ENCODE measurements at regions not wholly inside any gene's neighbourhood (a gene's known extent, or its start where the extent isn't known, plus 50 kb on each side); places are given as distances from the start of the nearest gene placed in this dataset.

- H3K9me3 ChIP-seq = no peaks in the 10 kb centered on the region
- H3K27ac ChIP-seq = no peak overlapping the region
- H3K4me3 ChIP-seq = no peak overlapping the region
- TF ChIP-seq POLR2AphosphoS5 (IDR thresholded peaks at IDR 0.05) = no peak
- TF ChIP-seq, protein P1, sequence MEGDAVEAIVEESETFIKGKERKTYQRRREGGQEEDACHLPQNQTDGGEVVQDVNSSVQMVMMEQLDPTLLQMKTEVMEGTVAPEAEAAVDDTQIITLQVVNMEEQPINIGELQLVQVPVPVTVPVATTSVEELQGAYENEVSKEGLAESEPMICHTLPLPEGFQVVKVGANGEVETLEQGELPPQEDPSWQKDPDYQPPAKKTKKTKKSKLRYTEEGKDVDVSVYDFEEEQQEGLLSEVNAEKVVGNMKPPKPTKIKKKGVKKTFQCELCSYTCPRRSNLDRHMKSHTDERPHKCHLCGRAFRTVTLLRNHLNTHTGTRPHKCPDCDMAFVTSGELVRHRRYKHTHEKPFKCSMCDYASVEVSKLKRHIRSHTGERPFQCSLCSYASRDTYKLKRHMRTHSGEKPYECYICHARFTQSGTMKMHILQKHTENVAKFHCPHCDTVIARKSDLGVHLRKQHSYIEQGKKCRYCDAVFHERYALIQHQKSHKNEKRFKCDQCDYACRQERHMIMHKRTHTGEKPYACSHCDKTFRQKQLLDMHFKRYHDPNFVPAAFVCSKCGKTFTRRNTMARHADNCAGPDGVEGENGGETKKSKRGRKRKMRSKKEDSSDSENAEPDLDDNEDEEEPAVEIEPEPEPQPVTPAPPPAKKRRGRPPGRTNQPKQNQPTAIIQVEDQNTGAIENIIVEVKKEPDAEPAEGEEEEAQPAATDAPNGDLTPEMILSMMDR (IDR thresholded peaks at IDR 0.05 in 8 of 11, conservative IDR thresholded peaks at IDR 0.05 in 3 of 11) = no peak
- no peak for TF ChIP-seq POLR2A (IDR thresholded peaks at IDR 0.05)
- intact Hi-C loops (cut with DNase I; ENCODE audit: low total_unique reads) = no loop called here
- no peak for DNase-seq
- H3K4me1 ChIP-seq = no peaks in the 10 kb centered on the region
- H3K27me3 ChIP-seq (replicated peaks in 1 of 7) = no peaks in the 10 kb centered on the region
- no peaks in the 10 kb centered on the region for H3K36me3 ChIP-seq
Observed at GRCh38 chr6:21708320-21708580, 114.7 kb downstream of the SOX4 start.

GRCh38 chr6:21710216-21710615, 116.7 kb downstream of the SOX4 start:
- no peaks in the 10 kb centered on the region for H3K27me3 ChIP-seq (replicated peaks in 1 of 7)
- no peaks in the 10 kb centered on the region for H3K9me3 ChIP-seq
- H3K36me3 ChIP-seq = no peaks in the 10 kb centered on the region
- H3K4me3 ChIP-seq = no peak overlapping the region
- intact Hi-C loops (cut with DNase I; ENCODE audit: low total_unique reads) = no loop called here
- no peaks in the 10 kb centered on the region for H3K4me1 ChIP-seq
- WGBS, 5 donors = 41 to 60% (median 48%) methylated on average over 1 of the region's 1 CpG
- no peak overlapping the region for H3K27ac ChIP-seq
- DNase-seq = no peak
- TF ChIP-seq, protein P1 (IDR thresholded peaks at IDR 0.05 in 8 of 11, conservative IDR thresholded peaks at IDR 0.05 in 3 of 11) = no peak
- no peak for TF ChIP-seq POLR2AphosphoS5 (IDR thresholded peaks at IDR 0.05)
- no peak for TF ChIP-seq POLR2A (IDR thresholded peaks at IDR 0.05)

DNA sequence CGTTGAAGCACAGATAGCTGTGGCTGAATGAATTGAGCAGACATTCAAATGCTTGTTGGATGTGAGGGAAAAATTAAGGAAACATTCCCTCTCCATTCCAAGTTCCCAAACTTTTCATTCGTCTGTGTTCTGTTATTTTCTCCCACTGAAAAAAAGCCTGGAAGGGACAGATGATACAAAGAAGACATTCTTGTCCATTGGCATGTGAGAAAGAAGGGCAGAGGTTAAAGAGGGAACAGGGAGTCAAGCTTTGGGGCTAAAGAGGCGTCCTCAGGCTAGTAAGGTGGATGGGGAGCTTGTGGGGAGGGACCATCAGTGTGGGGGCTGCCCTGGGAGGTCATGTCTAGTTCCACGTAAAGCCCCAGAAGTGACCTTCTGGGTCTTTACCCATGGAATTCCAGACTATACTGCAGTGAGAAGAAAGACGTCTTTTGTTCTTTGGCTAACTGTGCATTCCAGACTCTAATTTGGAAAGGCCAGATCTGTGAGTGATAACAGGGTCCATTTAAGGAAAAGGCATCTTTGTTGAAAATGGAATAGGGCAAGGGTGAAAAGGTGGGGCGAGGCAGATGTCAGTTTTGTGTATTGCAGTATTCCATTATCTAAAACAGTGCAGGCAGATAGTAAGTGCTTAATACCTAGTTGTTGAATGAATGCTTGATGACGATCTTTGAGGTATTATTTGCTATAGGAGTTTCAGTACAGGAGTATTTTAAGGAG, 117.5 kb downstream of the SOX4 start:
- TF ChIP-seq, protein P1 (IDR thresholded peaks at IDR 0.05 in 8 of 11, conservative IDR thresholded peaks at IDR 0.05 in 3 of 11) = no peak
- Histone ChIP-seq H3K4me3 (no peak overlapping the region), H3K27ac (no peak overlapping the region), H3K4me1 (no peaks in the 10 kb centered on the region), H3K27me3 (replicated peaks in 1 of 7) (no peaks in the 10 kb centered on the region), H3K36me3 (no peaks in the 10 kb centered on the region), H3K9me3 (no peaks in the 10 kb centered on the region)
- DNase-seq = no peak
- intact Hi-C loops (cut with DNase I; ENCODE audit: low total_unique reads) = no loop called here
- WGBS, 5 donors = 66 to 80% (median 76%) methylated on average over 7 of the region's 7 CpGs

DNA sequence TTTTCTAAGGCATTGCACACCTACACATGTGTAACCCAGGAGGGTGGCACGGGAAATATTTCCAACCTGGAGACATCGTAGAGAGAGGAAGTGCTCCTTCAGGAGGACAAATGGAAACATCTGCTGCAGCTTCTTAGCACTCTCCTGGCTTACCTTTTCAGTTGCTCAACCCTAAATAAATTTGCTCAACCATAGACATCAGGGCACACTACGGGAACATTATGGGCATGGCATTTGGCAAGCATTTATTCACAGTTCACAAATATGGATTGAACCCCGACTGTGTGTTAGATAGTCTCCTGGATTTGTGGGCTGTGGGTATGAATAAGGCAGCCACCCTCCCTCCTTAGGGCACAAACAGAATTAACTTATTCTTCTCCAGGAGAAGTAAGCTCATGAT, 118.7 kb downstream of the SOX4 start:
- DNase-seq = no peak
- no peaks in the 10 kb centered on the region for H3K27me3 ChIP-seq (replicated peaks in 1 of 7)
- H3K4me3 ChIP-seq = no peak overlapping the region
- H3K36me3 ChIP-seq = no peaks in the 10 kb centered on the region
- no peaks in the 10 kb centered on the region for H3K9me3 ChIP-seq
- 72 to 91% (median 81%) methylated on average over 3 to 4 of the region's 4 CpGs for WGBS, 5 donors
- no peak for TF ChIP-seq POLR2A (IDR thresholded peaks at IDR 0.05)
- TF ChIP-seq, protein P1 (IDR thresholded peaks at IDR 0.05 in 8 of 11, conservative IDR thresholded peaks at IDR 0.05 in 3 of 11) = no peak
- TF ChIP-seq POLR2AphosphoS5 (IDR thresholded peaks at IDR 0.05) = no peak
- H3K27ac ChIP-seq = no peak overlapping the region
- intact Hi-C loops (cut with DNase I; ENCODE audit: low total_unique reads) = no loop called here
- H3K4me1 ChIP-seq = no peaks in the 10 kb centered on the region
